ENCODE measurements at regions not wholly inside any gene's neighbourhood (a gene's known extent, or its start where the extent isn't known, plus 50 kb on each side); places are given as distances from the start of the nearest gene placed in this dataset.

- DNase-seq (ENCODE audit: low read depth): no peak
- no peak for TF ChIP-seq CTCF (IDR thresholded peaks at IDR 0.05; ENCODE audit: insufficient read depth, low read length, severe bottlenecking)
Measured at GRCh38 chr11:113634940-113635575, 71.0 kb downstream of the TMPRSS5 start.

GRCh38 chr11:113632981-113633380, 73.1 kb downstream of the TMPRSS5 start:
- Histone ChIP-seq H3K4me3 (ENCODE audit: low read depth, low read length) (no peak overlapping the region), H3K36me3 (ENCODE audit: control insufficient read depth, insufficient read depth, low read length) (no peaks in the 10 kb centered on the region), H3K27me3 (ENCODE audit: control insufficient read depth, insufficient read depth, low read length) (no peaks in the 10 kb centered on the region)
- no peak for TF ChIP-seq CTCF (IDR thresholded peaks at IDR 0.05; ENCODE audit: insufficient read depth, low read length, severe bottlenecking)
- DNase-seq (ENCODE audit: low read depth): peak; percentile 6
- no peak for FAIRE-seq

More at GRCh38 chr11:113634940-113635575, 71.0 kb downstream of the TMPRSS5 start:
- H3K4me3 ChIP-seq (ENCODE audit: low read depth, low read length): no peak overlapping the region
- H3K36me3 ChIP-seq (ENCODE audit: control insufficient read depth, insufficient read depth, low read length): no peaks in the 10 kb centered on the region
- H3K27me3 ChIP-seq (ENCODE audit: control insufficient read depth, insufficient read depth, low read length): no peaks in the 10 kb centered on the region
- FAIRE-seq: no peak

GRCh38 chr11:113629562-113629961, 76.5 kb downstream of the TMPRSS5 start:
- no peak overlapping the region for H3K4me3 ChIP-seq (ENCODE audit: low read depth, low read length)
- DNase-seq (ENCODE audit: low read depth) (no peak), FAIRE-seq (no peak)
- no peaks in the 10 kb centered on the region for H3K27me3 ChIP-seq (ENCODE audit: control insufficient read depth, insufficient read depth, low read length)
- TF ChIP-seq CTCF (IDR thresholded peaks at IDR 0.05; ENCODE audit: insufficient read depth, low read length, severe bottlenecking): no peak
- no peaks in the 10 kb centered on the region for H3K36me3 ChIP-seq (ENCODE audit: control insufficient read depth, insufficient read depth, low read length)

GRCh38 chr11:113628912-113629311, 77.2 kb downstream of the TMPRSS5 start:
- Histone ChIP-seq H3K4me3 (ENCODE audit: low read depth, low read length) (no peak overlapping the region), H3K36me3 (ENCODE audit: control insufficient read depth, insufficient read depth, low read length) (no peaks in the 10 kb centered on the region), H3K27me3 (ENCODE audit: control insufficient read depth, insufficient read depth, low read length) (no peaks in the 10 kb centered on the region)
- no peak for TF ChIP-seq CTCF (IDR thresholded peaks at IDR 0.05; ENCODE audit: insufficient read depth, low read length, severe bottlenecking)
- FAIRE-seq: no peak
- DNase-seq (ENCODE audit: low read depth): no peak

GRCh38 chr11:113627946-113628345, 78.2 kb downstream of the TMPRSS5 start:
- DNase-seq (ENCODE audit: low read depth): no peak
- no peak for TF ChIP-seq CTCF (IDR thresholded peaks at IDR 0.05; ENCODE audit: insufficient read depth, low read length, severe bottlenecking)
- H3K4me3 ChIP-seq (ENCODE audit: low read depth, low read length): no peak overlapping the region
- peaks cover 1% of the 10 kb centered on the region for H3K27me3 ChIP-seq (ENCODE audit: control insufficient read depth, insufficient read depth, low read length)
- no peak for FAIRE-seq
- H3K36me3 ChIP-seq (ENCODE audit: control insufficient read depth, insufficient read depth, low read length): no peaks in the 10 kb centered on the region

GRCh38 chr11:113627297-113627696, 78.8 kb downstream of the TMPRSS5 start:
- peaks cover 1% of the 10 kb centered on the region for H3K27me3 ChIP-seq (ENCODE audit: control insufficient read depth, insufficient read depth, low read length)
- no peak for DNase-seq (ENCODE audit: low read depth)
- no peak overlapping the region for H3K4me3 ChIP-seq (ENCODE audit: low read depth, low read length)
- no peaks in the 10 kb centered on the region for H3K36me3 ChIP-seq (ENCODE audit: control insufficient read depth, insufficient read depth, low read length)
- no peak for TF ChIP-seq CTCF (IDR thresholded peaks at IDR 0.05; ENCODE audit: insufficient read depth, low read length, severe bottlenecking)
- no peak for FAIRE-seq

All from bronchial epithelial cell (primary cell).